Epidermal melanocyte (primary cell): ENCODE measurements at regions not wholly inside any gene's neighbourhood (a gene's known extent, or its start where the extent isn't known, plus 50 kb on each side); places are given as distances from the start of the nearest gene placed in this dataset.
A peak's percentile ranks its signal among the peaks of the same experiment; 100 is the strongest.

Experiments
- DNase-seq: peaks from one replicate; pipeline ENCODE4 v3.0.0; 2011; ENCODE audit warnings: low spot score; ENCODE audit not compliant: insufficient read length

DNA sequence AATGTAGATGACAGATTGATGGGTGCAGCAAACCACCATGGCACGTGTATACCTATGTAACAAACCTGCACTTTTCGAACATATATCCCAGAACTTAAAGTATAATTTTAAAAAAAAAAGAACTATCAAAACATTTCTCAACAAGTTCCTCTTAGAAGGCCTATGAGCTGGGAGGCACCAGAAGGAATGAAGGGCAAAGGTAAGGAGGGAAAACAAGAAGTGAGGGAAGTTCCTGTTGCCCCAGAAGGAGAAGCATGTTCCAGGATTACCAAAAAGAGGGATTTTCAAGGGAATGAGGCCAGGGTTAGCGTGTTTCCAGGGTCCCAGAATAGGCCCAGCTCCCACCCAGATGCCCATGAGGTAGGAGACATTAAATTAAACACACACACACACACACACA is 361.0 kb downstream of the SETD4 start:
- no peak for DNase-seq

DNA sequence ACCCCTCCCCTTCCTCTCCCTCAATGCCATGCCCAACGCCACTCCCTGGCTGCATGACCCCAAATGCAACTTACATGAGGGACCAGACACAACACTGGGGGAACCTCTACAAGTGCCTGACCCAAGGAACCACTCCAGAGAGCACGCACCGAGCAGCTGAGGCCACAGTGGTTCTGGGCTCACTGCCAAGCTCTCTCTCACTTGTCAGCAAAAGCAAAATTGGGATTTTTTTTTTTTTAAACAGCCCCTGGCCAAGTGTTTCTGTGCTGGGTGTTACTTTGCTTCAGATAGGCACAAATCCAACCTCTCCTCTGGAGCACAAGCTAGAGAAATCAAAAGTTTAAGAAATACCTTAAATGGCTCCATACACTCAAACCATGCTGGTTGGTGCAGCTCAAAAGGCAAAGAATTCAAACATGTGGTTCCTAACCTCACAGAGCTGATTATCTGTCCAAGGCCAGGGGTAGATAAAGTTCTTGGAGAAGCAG is 363.0 kb downstream of the SETD4 start:
- peak; percentile 58 for DNase-seq

DNA sequence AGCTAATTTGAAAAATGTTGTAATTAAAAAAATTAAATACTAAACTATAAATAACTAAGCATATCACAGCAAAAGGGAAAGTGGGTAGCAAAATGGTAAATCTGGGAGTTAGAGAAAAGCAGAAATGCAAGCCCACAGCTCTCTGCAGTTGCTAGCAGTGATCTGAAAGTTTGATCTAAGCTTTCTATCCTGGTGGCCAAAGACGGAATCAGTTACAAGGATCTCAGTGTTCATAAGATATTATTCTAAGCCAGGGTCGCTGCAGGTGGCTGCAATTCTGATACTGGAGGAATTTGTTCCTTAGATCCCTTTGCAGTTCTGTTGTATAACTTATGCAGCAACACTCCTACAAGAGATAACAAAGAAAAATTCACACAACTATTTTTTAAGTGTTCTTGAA is 363.7 kb downstream of the SETD4 start:
- no peak for DNase-seq

DNA sequence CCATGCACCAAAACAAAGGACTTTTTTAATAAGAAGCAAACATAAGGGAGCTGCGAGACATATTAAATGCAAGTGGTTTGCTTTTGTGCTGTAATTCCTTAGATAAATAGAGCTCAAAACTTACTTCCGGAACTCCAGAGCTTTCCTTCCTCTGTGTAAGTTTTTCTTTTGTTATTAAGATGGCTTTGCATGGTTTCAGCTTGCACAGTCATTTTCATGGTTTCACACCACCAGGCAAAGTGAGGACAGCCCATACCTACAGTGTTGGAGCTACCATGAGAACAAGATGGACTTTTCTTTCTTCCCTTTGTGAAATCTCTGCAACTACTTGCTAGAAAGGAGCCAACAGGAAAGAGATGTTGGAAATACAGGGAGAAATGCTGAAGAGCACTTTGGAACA is 368.0 kb downstream of the SETD4 start:
- DNase-seq: no peak

DNA sequence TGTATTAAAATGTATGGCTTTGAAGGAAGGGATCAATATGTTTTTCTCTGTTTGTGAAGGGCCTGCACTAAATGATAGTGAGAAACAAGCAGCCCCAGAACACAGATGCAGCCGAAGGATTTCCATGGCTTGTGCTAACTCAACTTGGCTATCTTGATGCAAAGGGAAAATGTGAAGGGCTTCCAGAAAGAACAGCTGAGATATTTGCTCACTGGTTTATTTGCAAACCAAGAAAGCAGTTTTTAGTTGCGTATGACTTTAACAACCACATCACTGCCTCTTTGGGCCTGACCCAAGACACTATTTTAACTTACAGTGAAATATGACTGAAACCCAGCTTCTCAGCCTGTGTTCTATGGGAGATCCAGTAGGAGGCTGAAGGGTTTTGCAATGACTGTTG is 369.9 kb downstream of the SETD4 start:
- DNase-seq: no peak

DNA sequence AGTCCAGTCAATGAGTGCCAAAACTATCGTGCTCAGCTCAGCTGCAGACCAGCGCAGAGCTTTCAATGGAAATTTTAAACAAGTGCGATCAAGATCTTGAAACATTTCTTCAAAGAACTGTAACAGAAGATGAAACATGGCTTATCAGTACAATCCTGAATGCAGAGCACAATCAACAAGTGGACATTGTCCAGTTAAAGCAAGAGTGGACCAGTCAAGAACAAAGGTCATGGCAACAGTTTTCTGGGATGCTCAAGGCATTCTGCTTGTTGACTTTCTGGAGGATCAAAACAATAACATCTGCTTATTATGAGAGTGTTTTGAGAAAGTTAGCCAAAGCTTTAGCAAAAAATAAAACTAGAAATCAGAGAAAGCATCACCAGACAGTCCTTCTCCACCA is 374.2 kb downstream of the SETD4 start:
- no peak for DNase-seq

DNA sequence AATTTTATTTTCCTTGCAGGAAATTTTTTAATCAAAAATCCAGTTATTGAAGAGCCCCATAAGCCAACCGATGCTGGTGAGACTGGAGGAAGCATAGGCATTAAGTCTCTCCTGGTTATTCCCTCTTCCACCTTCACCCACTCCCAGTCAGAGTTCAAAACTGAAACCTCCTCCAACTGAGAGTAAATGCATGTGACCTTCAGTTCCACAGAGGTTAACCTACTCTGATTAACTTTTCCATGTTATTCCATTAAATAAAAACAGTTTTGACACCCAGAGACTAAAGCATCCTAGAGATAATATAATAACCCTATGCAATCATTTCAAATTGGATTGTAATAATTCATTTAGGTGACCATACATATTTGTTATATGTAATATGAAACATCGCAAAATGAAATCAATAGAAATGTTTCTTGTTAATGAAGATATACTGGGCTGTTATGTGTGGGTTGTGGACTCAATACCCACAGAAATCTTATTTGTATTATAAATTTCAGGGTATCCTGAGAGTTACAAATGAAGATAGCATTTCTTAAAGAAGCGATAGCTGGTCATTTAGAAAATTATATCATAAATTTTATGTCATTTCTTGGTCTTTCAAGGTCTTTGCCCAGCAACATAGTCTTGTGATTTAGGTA is 376.5 kb downstream of the SETD4 start:
- DNase-seq: no peak

DNA sequence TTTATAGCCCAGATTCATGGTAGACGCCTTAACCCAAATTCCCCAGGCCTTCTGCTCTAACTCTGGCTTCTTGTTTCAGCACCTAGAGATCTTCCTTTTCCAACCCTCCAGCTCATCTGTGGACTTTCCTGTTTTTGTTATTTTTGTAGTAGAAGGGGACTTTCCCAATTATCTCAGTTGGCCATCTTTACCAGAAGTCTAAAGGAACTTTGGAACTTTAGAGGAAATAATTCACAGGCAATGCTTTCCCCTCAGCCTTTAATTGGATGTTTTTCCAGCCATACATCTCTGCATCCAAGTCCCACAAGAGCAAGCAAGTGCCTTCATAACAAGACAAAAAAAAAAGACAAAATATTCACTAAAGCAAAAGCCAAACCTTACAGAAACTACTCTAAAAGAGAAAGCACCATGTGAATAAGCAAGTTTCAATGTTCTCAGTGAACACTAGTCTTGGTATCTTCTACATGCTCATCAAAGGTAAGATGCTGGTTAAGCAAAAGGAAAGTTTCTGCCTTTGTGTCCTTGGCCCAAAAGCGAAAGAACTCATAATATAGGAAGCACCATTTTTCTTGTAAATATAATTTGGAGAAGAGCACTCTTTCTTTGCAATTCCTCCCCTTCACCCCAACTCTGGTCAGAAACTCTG is 377.3 kb downstream of the SETD4 start:
- no peak for DNase-seq

DNA sequence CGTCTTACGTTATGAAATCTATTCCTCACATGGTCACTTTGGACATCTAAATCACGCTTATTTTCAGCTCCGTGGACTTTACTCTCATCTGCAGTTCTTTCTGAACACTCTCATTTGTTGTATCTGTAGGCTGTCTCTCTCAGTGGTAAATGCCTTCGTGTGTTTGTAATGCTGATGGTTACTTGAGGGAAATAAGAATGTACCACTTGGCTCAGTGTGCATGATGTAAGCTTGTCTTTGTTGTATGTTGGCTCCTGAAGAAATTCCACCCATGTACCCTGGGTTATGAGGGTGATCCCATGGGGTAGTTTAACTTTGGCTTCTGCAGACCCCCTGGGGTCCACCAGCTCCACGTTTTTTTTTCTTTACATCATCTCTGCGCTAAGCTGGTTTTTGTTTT is 378.4 kb downstream of the SETD4 start:
- no peak for DNase-seq

DNA sequence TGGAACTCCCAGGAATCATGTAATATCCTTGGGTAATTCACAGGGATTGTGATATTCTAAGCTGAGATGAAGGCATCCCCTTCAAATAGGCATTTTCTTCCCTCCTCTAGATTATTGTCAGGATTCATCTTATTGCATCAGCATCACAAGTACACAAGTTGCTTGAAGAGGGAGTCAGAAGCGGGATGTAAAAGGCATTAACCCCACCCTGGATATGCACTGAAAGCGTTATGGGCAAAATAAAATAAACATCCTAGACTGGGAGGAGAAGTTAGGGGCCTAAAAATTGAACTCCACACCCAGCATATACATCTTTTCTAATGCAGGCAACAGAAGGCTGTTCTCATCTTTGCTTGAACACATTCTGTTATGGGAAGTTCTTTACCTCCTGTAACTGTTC is 381.2 kb downstream of the SETD4 start:
- DNase-seq: no peak

DNA sequence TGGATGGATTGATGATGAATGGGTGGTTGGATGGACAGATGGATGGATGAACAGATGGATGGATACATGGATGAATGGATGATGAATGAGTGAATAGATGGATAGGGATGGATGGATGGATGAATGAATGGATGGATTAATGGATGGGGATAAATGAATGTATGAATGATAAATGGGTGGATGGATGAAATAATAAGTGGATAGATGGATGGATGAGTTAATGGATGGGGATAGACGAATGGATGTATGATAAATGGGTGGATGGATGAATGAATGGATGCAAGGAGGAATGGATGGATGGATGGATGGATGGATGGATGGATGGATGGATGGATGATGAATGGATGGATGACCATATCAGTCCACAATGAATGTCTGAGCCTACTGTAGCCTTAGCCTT is 381.9 kb downstream of the SETD4 start:
- no peak for DNase-seq

DNA sequence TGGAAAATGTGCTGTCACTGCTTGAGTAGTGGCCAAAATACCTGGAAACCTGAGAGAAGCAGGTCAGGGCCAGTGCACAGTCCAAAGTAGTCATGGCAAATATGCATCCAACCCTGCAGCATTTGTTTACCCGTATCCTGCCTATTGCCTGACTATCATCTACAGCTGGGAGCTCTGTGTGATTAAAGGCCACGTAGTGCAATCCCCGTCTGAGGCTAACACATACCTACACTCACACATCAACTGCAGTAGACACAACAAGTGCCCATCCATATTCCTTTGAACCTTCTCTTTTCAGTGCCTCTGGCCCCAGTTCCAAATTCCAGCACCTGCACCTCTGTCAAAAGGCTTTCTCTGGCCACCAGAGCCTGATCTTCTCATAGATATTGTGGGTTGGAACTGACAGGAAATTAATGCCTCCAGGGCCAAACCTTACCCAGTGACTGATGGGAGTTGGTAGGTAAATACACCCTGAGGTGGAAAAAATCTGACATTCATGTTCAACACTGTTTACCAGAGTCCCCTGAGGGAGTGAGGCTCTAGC is 383.0 kb downstream of the SETD4 start:
- no peak for DNase-seq

DNA sequence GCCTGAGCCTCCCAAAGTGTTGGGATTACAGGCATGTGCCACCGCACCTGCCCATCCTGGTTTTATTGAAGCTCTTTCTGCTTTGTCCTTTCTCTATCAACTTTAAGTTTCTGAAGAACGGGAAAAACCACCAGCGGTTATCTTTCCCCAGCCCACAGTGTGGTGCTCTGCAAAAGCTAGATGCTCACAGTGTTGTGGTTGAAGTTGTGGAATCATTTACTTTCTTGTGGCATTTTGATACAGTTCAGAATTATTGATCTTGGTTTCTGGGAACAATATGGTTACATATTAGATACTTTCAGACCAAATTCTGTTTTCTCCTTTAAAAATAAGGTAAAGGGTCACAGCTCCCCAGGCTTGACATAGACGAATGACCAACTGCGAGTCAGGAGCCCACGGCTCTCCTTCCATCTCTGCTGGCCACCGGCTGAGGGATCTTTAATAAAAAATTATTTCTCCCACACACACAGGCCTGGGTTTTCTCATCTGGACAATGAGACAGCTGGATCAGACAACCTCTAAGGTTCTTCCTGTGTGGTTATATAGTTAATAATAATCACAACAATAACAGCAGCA is 385.3 kb downstream of the SETD4 start:
- no peak for DNase-seq

DNA sequence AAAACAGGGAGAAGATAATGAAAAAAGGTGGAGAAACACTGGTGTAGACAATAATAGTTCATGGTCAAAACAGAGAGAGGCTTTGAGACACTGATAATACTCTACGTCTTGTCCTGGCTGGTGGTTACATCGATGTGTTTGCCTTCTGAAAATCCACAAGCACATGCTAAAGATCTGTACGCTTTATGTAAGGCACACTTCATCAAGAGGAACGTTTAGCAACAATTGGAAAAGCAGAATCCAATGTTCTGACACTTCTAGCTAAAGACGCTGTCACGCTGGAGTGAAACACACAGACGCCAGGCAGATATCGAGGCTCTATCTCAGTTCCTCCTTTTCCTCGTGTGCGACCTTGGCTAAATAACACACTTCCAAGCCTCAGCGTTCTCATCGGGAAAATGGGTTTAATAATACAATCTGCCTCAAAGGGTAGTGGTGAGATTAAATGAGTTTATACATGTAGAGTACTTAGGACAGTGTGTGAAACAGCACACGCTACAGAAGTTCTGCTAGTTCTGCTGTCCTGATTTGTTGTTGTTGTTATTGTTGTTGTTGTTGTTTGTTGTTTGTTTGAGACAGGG is 386.1 kb downstream of the SETD4 start:
- no peak for DNase-seq

DNA sequence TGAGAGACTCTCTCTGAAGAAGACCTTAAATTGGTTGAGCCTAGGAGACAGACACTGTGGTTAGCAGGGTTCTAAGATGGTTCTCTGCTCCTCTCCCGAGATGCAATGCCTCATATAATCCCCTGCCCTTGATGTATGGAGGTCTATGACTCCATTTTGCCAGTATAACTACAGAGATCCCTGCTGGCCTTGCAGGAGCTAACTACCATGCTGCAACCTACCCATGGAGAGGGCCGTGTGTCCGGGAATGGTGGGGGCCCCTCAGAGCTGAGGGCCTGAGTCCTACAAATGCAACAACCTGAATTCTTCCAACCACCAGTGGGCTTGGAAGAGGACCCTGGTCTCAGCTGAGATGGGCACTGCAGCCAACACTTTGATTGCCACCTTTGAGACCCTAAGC is 388.0 kb downstream of the SETD4 start:
- DNase-seq: no peak

DNA sequence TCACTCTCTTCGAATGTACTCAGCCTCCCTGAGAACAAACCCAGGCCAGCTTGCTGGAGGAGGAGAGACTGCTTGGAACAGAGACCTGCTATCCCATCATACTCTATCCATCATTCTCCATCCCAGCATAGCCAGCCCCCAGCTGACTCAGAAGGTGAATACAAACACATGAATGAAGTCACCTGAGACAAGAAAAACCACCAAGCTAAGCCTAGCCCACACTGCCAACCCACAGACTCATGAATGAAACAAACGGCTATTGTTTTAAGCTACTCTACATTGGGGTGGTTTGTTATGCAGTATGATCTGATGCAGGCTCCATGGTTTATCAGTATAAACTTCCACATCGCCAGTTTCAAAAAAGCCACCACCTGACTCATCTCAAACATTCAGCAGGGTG is 395.6 kb downstream of the SETD4 start:
- no peak for DNase-seq

DNA sequence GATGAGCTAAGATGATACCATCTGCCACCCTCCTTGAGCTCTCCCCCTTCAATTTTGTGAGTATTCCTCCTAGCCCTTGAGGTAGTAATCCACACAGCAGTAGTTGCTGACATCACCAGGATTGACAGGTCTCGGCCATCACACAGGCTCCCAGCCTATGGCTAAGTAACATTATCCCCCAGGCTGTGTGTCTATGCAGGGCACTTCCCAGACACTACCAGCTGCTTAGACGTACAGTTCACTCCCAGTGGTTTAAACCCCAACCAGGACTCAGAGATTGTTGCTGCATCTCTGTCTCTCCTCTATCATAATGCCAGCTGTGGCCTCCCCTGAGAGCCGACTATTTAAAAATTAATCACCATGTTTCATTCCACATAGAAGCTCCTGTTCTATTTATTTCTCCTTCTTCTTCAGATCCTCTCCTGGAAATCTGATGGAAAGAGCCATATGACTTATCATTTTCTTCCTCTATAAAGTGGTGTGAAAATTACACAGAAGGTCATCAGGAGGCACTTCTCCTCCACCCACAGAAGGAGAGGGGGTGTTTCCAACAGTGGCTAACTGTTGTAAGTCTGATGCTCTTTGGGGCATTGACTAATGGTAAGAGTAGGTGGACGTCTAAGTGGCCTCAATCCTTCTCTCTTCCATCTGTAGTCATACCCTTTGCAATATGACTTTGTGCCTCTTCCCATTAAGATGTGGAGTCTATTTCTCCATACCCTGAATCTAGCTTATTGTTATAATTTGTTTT is 396.3 kb downstream of the SETD4 start:
- no peak for DNase-seq

DNA sequence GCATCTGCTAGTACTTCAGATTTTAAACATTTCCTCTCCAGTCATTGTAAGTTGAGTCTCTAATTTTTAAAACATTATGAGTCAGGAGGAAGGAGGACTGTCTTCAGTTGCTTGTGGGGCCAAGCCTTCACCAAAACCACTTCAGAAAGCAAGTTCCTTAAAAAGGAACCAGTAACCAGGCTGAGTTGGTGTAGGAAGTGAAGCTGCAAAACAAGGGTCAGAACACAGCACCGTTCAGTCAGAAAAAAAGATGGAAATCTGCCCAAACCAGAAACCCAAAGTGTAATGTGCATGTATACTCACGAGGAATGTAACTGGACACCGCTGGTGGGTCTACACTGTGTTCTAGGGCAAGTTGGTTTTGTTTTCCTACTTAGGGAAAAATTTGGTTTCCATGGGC is 402.1 kb downstream of the SETD4 start:
- no peak for DNase-seq

DNA sequence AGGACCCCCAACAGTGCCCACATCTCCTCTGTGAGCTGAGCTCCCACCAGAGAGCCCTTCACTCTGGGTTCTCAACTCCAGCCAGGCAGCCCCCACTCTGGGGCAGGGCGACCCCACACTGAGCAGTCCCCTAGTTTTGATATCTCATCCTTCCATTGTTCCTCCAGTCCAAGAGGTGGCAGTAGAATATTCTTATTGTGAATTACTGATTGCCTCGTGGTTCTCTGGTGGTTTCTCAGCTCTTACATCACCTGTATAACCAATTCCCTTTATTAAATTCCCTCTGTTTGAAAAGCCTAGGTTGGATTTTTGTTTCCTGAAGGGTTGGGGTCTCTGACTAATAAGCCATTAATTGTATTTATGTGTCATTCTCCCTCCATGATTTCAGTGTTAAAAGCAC is 407.5 kb downstream of the SETD4 start:
- DNase-seq: no peak

DNA sequence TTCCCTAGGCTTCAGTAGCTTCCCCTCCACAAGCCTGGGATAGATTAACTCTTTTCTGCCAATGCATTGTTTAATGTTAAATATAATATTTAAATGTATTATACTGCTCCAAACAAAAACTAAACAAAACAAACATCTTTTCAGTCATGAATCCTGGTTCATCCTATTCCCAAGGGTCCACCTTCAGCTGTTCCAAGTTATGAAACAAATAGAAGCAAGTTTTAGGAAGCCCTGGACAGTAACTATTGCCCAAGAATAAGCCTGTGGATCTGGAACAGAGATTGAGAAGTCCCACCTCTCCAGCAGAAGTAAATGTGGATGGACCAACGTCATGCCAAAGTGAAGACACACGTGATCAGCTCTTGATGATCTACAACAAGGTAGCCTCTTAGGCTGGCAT is 408.1 kb downstream of the SETD4 start:
- DNase-seq: no peak

DNA sequence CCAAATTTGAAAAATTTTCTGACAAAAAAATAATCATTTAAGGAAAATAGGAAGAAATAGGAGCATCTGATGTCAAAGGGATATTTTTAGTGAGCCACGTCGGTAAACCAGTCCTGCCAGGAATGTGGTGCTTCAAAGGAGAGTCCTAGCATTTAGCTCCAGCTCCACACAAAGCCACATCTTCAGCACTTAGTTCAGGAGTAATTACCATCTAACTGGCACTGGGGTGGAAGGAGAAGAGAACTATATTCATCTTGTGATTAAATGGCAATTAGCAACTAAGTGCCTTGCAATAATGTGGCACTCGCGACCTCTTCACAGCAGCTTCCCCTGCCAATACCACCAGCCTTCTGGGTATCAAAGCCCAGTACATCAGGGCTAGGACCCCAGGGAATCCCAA is 409.1 kb downstream of the SETD4 start:
- DNase-seq: no peak

DNA sequence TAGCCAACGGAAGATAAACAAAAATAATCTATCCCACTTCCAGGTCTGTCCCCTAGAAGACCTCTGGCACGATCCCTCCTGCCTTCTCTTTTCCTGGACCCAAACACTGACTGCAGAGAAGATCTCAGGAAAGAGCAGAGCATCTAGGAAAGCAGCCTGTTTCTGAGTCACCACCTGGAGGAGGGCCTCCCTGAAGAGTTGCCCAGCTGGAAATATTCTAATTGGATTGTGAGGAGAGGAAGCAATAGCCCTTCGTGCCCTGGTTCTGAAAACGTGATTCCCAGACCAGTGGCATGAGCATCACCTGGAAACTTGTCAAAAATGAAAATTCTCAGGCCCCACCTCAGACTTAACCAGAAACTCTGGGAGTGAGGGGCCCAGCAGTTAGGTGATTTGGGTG is 411.1 kb downstream of the SETD4 start:
- DNase-seq: no peak
